Ovary (tissue), 7 donors: ENCODE measurements at regions not wholly inside any gene's neighbourhood (a gene's known extent, or its start where the extent isn't known, plus 50 kb on each side); places are given as distances from the start of the nearest gene placed in this dataset.

ENCODE experiments used
- DNase-seq, 5 donors: peaks; one replicate each; pipeline ENCODE4 v3.0.0-alpha.2; 2019 to 2020
- H3K27ac ChIP-seq, 2 donors: fragments of 200-600 bp; one replicate each; pipeline versions ENCODE4 v1.5.1 to v1.8.0; 2019 to 2022
- H3K27me3 ChIP-seq: fragments of 200-600 bp; one replicate; pipeline ENCODE4 v1.8.0; 2022
- H3K36me3 ChIP-seq: fragments of 200-600 bp; sonication (generic); one replicate; pipeline ENCODE4 v1.5.1; 2019
- H3K4me1 ChIP-seq: one replicate; pipeline ENCODE4 v1.8.1; 2013; ENCODE audit warnings: mild to moderate bottlenecking, moderate library complexity; ENCODE audit not compliant: insufficient read depth
- H3K4me3 ChIP-seq: fragments of 200-600 bp; sonication (generic); one replicate; pipeline ENCODE4 v1.5.1; 2017
- H3K9me3 ChIP-seq, 2 donors: fragments of 200-600 bp in 1 of 2; sonication (generic) in 1 of 2; one replicate each; pipeline versions ENCODE4 v1.5.1 to v1.8.1; 2013 to 2019; ENCODE audit warnings: mild to moderate bottlenecking in 1 of 2, moderate library complexity in 1 of 2
- EP300 ChIP-seq: sonication (generic); formaldehyde crosslinking; IDR thresholded peaks from one replicate; pipeline ENCODE4 v1.6.1; 2017; ENCODE audit warnings: antibody characterized with exemption
- POLR2A ChIP-seq: fragments of 450-650 bp; IDR thresholded peaks from one replicate; pipeline ENCODE4 v1.6.1; 2017; ENCODE audit warnings: antibody characterized with exemption, mild to moderate bottlenecking, moderate library complexity
- WGBS, 3 donors: extraction: QIAGEN DNeasy Blood & Tissue Kit in 1 of 3; methylation state at CpG; one replicate each; pipeline versions ENCODE4 v1.1.5 to v1.1.7; 2013 to 2017; 5-methylcytosine and 5-hydroxymethylcytosine counted together
- intact Hi-C, 4 donors: fragments of 100-400 bp; cut with DNase I; formaldehyde crosslinking; loops; one replicate each; pipeline versions ENCODE4 v1.11.0 to v1.15.1; 2022 to 2023
- TF ChIP-seq, protein P1 (sequence below), 3 donors: fragments of 450-650 bp in 2 of 3; fragments of 200-600 bp in 1 of 3; IDR thresholded peaks; one replicate each; pipeline versions ENCODE4 v1.5.1 to v1.8.0; 2016 to 2022; ENCODE audit warnings: antibody characterized with exemption in 3 of 3, mild to moderate bottlenecking in 1 of 3
- donor health status: DM: no; HTN: no; CAD: no; lungs with moderate emphysema.
- donor health status: DM: no; HTN: no; CAD: no.
- donor health status: Bipolar disorder and iron deficiency.
- donor health status: DM: no; HTN: no; CAD: no.
- donor health status: DM: yes; HTN: yes; CAD: no.

DNA sequence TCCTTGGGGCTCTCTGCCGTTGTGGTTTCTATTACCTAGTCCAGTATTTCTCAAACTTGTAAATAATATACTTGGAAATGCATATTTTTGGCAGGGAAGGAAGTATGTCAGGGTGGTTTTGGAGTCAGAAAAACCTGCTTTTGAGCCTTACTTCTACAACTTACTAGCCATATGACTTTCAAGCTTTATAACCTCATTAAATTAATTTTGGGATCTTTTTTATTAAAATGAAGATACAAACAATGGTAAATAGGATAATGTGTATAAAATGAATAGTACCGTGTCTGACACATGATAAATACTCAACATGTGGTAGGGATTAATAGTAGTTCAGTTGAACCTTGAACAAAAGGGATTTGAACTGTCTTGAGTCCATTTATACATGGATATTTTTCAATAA lies 406.3 kb downstream of the ATP23 start:
- H3K27me3 ChIP-seq: no peaks in the 10 kb centered on the region
- WGBS, 3 donors: 71 to 78% (median 73%) methylated on average over 2 of the region's 2 CpGs
- DNase-seq: no peak
- H3K4me1 ChIP-seq: no peaks in the 10 kb centered on the region
- H3K27ac ChIP-seq: no peak overlapping the region
- H3K36me3 ChIP-seq: no peaks in the 10 kb centered on the region
- no peak overlapping the region for H3K4me3 ChIP-seq
- no peaks in the 10 kb centered on the region for H3K9me3 ChIP-seq
- TF ChIP-seq POLR2A (no peak), EP300 (no peak)
- TF ChIP-seq, protein P1, sequence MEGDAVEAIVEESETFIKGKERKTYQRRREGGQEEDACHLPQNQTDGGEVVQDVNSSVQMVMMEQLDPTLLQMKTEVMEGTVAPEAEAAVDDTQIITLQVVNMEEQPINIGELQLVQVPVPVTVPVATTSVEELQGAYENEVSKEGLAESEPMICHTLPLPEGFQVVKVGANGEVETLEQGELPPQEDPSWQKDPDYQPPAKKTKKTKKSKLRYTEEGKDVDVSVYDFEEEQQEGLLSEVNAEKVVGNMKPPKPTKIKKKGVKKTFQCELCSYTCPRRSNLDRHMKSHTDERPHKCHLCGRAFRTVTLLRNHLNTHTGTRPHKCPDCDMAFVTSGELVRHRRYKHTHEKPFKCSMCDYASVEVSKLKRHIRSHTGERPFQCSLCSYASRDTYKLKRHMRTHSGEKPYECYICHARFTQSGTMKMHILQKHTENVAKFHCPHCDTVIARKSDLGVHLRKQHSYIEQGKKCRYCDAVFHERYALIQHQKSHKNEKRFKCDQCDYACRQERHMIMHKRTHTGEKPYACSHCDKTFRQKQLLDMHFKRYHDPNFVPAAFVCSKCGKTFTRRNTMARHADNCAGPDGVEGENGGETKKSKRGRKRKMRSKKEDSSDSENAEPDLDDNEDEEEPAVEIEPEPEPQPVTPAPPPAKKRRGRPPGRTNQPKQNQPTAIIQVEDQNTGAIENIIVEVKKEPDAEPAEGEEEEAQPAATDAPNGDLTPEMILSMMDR (IDR thresholded peaks at IDR 0.05): no peak
- intact Hi-C loops: loop anchor here in 3 of 4 donors (5.0 to 10.0 kb wide), 3 partner anchors 805 to 817 kb away; no protein-coding TSS in a partner anchor

DNA sequence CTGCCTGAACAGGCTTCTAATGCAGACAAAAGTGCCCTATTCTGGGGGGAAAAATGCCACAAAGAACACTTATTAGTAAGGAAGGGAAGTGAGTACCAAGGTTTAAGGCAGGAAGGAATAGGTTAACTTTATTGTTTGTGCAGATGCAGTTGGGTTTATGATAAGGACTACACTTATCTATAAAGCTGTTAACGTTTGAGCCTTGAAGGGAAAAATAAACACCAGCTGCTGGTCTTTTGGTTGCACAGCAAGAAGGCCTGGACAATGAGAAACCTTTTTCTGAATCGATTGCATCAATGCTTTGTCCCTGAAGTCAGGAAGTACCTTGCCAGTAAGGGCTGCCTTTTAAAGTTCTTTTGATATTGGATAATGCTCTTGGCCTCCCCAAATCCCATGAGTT lies 407.8 kb downstream of the ATP23 start:
- intact Hi-C loops: loop anchor here in 3 of 4 donors (5.0 to 10.0 kb wide), 3 partner anchors 803 to 816 kb away; no protein-coding TSS in a partner anchor
- no peak for TF ChIP-seq EP300
- TF ChIP-seq, protein P1 (IDR thresholded peaks at IDR 0.05): no peak
- 3 to 14% (median 4%) methylated on average over 2 of the region's 2 CpGs for WGBS, 3 donors
- Histone ChIP-seq H3K4me3 (no peak overlapping the region), H3K27me3 (no peaks in the 10 kb centered on the region), H3K27ac (no peak overlapping the region), H3K36me3 (no peaks in the 10 kb centered on the region), H3K9me3 (no peaks in the 10 kb centered on the region), H3K4me1 (no peaks in the 10 kb centered on the region)
- no peak for DNase-seq

DNA sequence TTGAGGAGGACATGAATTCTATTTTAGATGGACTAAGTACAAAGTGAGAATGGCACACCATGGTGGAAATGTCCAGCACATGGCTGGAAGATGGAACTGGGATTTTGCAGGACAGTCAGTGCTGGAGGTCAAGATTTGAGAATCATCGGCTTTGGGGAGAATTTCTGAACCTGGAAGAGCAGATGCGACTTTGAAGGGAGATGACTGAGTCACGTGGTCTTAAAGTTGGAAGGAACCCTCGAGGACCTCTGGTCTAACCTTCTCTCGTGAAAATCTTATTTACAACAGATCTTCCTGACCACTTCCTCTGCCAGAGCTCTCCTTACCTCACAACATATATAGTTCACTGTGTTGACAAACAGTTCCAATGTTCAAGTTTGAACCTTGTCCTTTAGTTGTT lies 415.4 kb downstream of the ATP23 start:
- H3K9me3 ChIP-seq: no peaks in the 10 kb centered on the region
- intact Hi-C loops: no loop called here
- H3K4me3 ChIP-seq: no peak overlapping the region
- H3K36me3 ChIP-seq: no peaks in the 10 kb centered on the region
- no peaks in the 10 kb centered on the region for H3K27me3 ChIP-seq
- TF ChIP-seq EP300 (no peak), POLR2A (no peak)
- TF ChIP-seq, protein P1 (IDR thresholded peaks at IDR 0.05): no peak
- 81 to 87% (median 83%) methylated on average over 5 of the region's 5 CpGs for WGBS, 3 donors
- no peak for DNase-seq
- no peak overlapping the region for H3K27ac ChIP-seq
- H3K4me1 ChIP-seq: peaks cover 7% of the 10 kb centered on the region

DNA sequence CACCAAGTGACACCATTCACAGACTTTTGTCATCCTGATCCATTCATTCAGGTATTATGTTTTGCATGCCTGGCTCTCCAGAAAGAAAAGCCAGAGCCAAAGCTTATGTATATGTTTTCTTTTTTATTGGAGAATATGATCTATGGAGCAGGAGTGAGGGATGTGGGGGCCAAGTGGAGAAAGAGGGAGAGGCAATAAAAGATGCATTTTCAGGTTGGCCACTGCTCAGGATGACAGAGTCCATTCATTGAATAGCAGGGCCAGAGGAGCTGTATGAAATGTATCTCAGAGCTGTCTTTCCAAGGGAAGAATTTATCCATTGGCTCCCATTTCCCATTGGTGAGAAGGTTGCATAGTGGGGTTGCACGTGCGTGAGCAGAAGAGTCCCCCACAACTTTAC lies 416.1 kb downstream of the ATP23 start:
- H3K9me3 ChIP-seq: no peaks in the 10 kb centered on the region
- H3K27ac ChIP-seq: no peak overlapping the region
- DNase-seq: no peak
- WGBS, 3 donors: 78 to 94% (median 88%) methylated on average over 2 of the region's 2 CpGs
- H3K4me3 ChIP-seq: no peak overlapping the region
- intact Hi-C loops: no loop called here
- H3K36me3 ChIP-seq: no peaks in the 10 kb centered on the region
- TF ChIP-seq, protein P1 (IDR thresholded peaks at IDR 0.05): no peak
- TF ChIP-seq POLR2A (no peak), EP300 (no peak)
- H3K27me3 ChIP-seq: no peaks in the 10 kb centered on the region
- peaks cover 7% of the 10 kb centered on the region for H3K4me1 ChIP-seq

DNA sequence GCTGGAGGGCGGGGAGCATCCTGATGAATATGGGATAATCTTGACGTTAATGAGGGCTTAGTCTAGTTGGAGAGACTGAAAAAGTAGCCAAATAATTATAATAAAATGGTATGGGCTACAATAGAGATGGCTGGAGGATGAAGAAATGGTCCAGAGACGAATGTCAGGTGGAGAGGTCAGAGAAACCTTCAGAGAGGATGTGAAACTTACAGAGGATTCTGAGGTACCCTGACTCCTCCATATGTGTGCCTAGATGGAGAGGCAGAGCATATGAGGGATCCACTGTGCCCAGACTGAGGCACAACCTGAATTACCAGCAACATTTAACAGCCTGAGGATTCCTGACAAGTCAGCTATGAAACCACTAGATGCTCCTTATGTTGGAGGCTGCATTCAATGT lies 417.0 kb downstream of the ATP23 start:
- no peak for DNase-seq

More for the DNA sequence above, 417.0 kb downstream of the ATP23 start:
- 65 to 72% (median 68%) methylated on average over 3 of the region's 3 CpGs for WGBS, 3 donors
- no peaks in the 10 kb centered on the region for H3K9me3 ChIP-seq
- no peak overlapping the region for H3K4me3 ChIP-seq
- no peaks in the 10 kb centered on the region for H3K27me3 ChIP-seq
- TF ChIP-seq EP300 (no peak), POLR2A (no peak)
- TF ChIP-seq, protein P1 (IDR thresholded peaks at IDR 0.05): no peak
- peaks cover 7% of the 10 kb centered on the region for H3K4me1 ChIP-seq
- no peaks in the 10 kb centered on the region for H3K36me3 ChIP-seq
- intact Hi-C loops: no loop called here
- H3K27ac ChIP-seq: no peak overlapping the region
